OCI-LY3 (cell line): ENCODE measurements at regions not wholly inside any gene's neighbourhood (a gene's known extent, or its start where the extent isn't known, plus 50 kb on each side); places are given as distances from the start of the nearest gene placed in this dataset.

Source experiments
- CTCF ChIP-seq: fragments of 200-600, 300-600 bp; sonication (generic); IDR thresholded peaks from 2 replicates; pipeline ENCODE4 v1.5.1; 2014; ENCODE audit warnings: antibody characterized with exemption, low read length, low read depth
- EZH2phosphoT487 ChIP-seq: fragments of 200-600 bp; shearing (Covaris generic); IDR thresholded peaks from 2 replicates; pipeline ENCODE4 v1.6.1; 2018; ENCODE audit warnings: antibody characterized with exemption, mixed run types, low read depth

GRCh38 chr2:239558661-239559060 is 157.8 kb upstream of the HDAC4 start:
- TF ChIP-seq CTCF (no peak), EZH2phosphoT487 (no peak)
